Thyroid gland (tissue), 4 donors: ENCODE measurements at regions not wholly inside any gene's neighbourhood (a gene's known extent, or its start where the extent isn't known, plus 50 kb on each side); places are given as distances from the start of the nearest gene placed in this dataset.

Experiments
- CTCF ChIP-seq, 6 experiments: fragments of 200-600 bp in 3 of 6; fragments of 450-650 bp in 3 of 6; sonication (generic) in 3 of 6; IDR thresholded peaks; one replicate each; pipeline ENCODE4 v1.5.1; 2016 to 2019; ENCODE audit warnings: antibody characterized with exemption in 6 of 6, mild to moderate bottlenecking in 2 of 6, inconsistent platforms in 1 of 6, moderate library complexity in 1 of 6
- POLR2A ChIP-seq, 2 donors: fragments of 450-650 bp; IDR thresholded peaks; one replicate each; pipeline ENCODE4 v1.6.1; 2017; ENCODE audit warnings: antibody characterized with exemption in 2 of 2, mild to moderate bottlenecking in 2 of 2, moderate library complexity in 1 of 2

GRCh38 chr2:160647967-160648685 is 154.5 kb upstream of the RBMS1 start:
- TF ChIP-seq CTCF (IDR thresholded peaks at IDR 0.05): no peak
- TF ChIP-seq POLR2A (IDR thresholded peaks at IDR 0.05): no peak
